ENCODE measurements at regions not wholly inside any gene's neighbourhood (a gene's known extent, or its start where the extent isn't known, plus 50 kb on each side); places are given as distances from the start of the nearest gene placed in this dataset.
"Not testable (repeated sequence)": the region's sequence is repeated elsewhere in the genome, so short reads cannot be mapped to it uniquely, and the experiment has no call there.

DNA sequence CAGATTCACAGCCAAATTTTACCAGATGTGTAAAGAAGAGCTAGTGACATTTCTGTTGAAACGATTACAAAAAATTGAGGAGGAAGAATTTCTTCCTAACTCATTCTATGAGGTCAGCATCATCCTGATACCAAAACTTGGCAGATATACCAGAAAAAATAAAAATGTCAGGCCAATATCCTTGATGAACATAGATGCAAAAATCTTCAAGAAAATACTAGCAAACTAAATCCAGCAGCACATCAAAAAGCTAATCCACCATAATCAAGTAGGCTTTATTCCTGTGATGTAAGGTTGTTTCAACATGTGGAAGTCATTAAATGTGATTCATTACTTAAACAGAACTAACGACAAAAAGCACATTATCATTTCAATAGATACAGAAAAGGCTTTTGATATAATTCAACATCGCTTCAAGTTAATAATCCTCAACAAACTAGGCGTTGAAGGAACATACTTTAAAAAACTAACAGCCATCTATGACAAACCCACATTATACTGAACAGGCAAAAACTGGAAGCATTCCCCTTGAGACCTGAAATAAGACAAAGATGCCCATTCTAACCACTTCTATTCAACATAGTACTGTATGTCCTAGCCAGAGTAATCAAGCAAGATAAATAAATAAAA, 807.7 kb upstream of the ZWINT start:
- DNase-seq (ENCODE audit: low spot score): no peak

- DNase-seq (ENCODE audit: low spot score): no peak
Measured at GRCh38 chr10:57165671-57166070, 804.6 kb upstream of the ZWINT start.

DNA sequence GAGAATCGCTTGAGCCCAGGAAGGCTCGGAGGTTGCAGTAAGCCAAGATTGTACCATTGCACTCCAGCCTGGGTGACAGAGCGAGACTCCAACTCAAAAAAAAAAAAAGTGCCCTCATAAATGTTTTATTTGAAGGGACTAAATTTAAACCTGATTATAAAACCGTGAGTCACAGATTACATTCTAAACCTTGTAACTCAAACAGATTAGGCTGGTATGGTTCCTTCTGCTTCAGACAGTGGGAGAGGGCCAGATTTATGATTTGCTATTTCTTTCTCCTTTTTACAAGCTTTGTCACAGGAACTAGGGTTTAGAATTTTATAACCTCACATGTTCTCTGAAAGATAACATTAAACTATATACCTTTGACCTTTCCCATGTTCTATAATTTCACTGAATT, 801.2 kb upstream of the ZWINT start:
- DNase-seq (ENCODE audit: low spot score): no peak

GRCh38 chr10:57161157-57161556, 800.1 kb upstream of the ZWINT start:
- DNase-seq (ENCODE audit: low spot score): no peak

GRCh38 chr10:57145548-57145947, 784.5 kb upstream of the ZWINT start:
- no peak for DNase-seq (ENCODE audit: low spot score)

- DNase-seq (ENCODE audit: low spot score): no peak
Measured at GRCh38 chr10:57142925-57143576, 782.0 kb upstream of the ZWINT start.

- DNase-seq (ENCODE audit: low spot score): no peak
Measured at GRCh38 chr10:57141708-57142107, 780.6 kb upstream of the ZWINT start.

DNA sequence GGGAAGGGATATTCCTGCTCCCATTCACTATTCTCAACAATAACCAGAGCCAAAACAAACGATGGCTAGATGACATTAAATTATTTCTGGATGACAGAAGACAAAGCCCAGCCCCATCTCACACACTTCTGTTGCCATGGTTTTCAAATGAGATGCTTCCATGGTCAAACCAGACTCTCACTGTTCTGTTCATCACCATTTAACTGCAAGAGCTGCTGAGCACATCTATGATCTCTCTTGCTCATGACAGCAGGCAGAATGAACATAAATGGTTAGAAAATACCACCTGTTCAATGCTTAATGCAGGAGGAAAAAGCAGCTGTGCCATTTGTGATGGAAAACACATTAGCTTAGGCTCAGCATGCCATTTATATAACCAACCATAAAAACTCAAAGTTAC, 758.6 kb upstream of the ZWINT start:
- DNase-seq (ENCODE audit: low spot score): no peak

GRCh38 chr10:57113545-57113944, 752.5 kb upstream of the ZWINT start:
- DNase-seq (ENCODE audit: low spot score): no peak

- no peak for DNase-seq (ENCODE audit: low spot score)
Measured at GRCh38 chr10:57102236-57102635, 741.2 kb upstream of the ZWINT start.

GRCh38 chr10:57098146-57098545, 737.1 kb upstream of the ZWINT start:
- no peak for DNase-seq (ENCODE audit: low spot score)

- no peak for DNase-seq (ENCODE audit: low spot score)
Measured at GRCh38 chr10:57096044-57096443, 735.0 kb upstream of the ZWINT start.

GRCh38 chr10:57094965-57095364, 733.9 kb upstream of the ZWINT start:
- no peak for DNase-seq (ENCODE audit: low spot score)

GRCh38 chr10:57094083-57094482, 733.0 kb upstream of the ZWINT start:
- no peak for DNase-seq (ENCODE audit: low spot score)

DNA sequence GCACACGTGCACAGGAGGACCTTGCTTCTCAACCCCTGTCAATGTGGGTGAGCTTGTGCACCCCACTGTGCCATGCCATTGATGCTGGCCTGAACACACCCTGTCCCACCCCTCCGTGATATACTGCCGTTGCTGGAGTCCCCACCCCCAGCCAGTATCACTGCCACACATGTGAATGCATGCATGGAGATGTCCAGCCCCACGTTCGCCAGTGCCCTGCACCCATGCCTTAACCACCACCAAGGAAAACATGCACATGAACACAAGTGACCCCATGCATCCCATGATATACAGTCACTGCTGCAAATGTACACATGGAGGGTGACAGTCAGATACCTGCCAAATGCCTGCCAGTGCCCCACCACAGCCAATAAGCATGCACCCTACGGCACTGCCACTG, 692.5 kb upstream of the ZWINT start:
- no peak for DNase-seq (ENCODE audit: low spot score)

GRCh38 chr10:57049096-57049495, 688.0 kb upstream of the ZWINT start:
- DNase-seq (ENCODE audit: low spot score): no peak

DNA sequence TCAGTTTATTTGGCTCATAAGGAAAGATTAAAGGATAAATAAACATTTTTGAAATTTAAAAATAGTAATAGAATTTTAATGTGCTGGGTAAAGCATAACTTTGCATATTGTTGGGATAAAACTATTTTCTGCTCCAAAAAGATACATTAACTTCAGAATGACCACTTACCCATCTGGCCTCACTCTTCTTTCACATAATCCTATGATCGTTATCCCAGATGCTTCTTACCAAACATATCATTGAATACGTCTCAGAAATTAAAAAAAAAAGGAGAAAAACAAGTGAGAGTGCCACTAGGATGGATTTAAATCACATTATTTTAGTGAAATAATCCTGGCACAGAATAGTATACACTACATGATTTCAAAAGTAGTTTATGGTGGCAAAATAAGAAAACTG, 677.5 kb upstream of the ZWINT start:
- DNase-seq (ENCODE audit: low spot score): no peak

GRCh38 chr10:57035310-57035709, 674.3 kb upstream of the ZWINT start:
- DNase-seq (ENCODE audit: low spot score): no peak

DNA sequence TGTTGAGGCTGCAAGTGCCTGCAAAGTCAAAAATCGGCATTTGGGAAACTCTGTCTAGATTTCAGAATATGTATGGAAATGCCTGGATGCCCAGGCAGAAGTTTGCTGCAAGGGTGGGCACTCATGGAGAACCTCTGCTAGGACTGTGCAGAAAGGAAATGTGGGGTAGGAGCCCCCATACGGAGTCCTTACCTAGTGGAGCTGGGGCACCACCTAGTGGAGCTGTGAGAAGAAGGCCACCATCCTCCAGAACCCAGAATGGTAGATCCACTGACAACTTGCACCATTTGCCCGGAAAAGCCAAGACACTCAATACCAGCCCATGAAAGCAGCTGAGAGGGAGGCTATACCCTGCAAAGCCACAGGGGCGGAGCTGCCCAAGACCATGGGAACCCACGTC, 671.2 kb upstream of the ZWINT start:
- not testable (repeated sequence) for DNase-seq (ENCODE audit: low spot score)

- no peak for DNase-seq (ENCODE audit: low spot score)
Measured at GRCh38 chr10:57031346-57031745, 670.3 kb upstream of the ZWINT start.

GRCh38 chr10:57026307-57026706, 665.2 kb upstream of the ZWINT start:
- no peak for DNase-seq (ENCODE audit: low spot score)

DNA sequence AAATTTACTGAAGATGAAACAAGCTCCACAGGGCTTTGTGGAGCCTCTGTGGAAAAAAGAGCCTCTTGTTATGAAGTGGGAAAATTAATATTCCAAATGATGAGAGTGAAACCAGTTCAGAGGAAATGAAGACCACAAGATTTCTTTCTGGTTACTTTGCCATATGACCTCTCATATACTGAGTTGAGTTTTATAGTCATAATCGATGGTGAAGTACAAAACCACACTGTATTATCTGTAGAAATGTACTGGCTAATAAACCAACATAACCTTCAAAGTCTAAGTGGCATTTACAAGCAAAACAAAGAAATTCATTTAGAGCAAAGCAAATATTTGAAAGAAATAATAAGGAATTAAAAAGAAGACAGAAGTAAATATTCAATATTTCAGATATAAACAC, 662.6 kb upstream of the ZWINT start:
- no peak for DNase-seq (ENCODE audit: low spot score)

DNA sequence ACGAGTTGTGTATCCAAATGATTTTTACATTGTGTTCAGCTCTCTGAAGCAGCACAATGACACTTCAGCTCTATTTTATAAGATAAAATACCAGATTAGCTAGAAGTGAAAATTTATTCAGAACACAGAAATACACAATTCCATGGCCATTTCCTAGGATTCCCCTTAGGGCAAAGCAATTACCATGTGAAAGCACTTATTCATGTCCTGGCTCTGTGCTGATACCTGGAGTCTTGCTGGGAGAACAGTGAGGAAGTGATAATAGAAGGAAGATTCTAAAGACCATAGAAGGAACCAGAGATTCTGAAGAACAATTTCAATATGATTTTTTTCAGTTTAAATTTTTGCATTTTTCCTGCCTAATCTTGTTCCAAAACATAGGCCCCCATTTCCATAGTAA, 657.4 kb upstream of the ZWINT start:
- DNase-seq (ENCODE audit: low spot score): no peak

- DNase-seq (ENCODE audit: low spot score): no peak
Measured at GRCh38 chr10:57017356-57018037, 656.4 kb upstream of the ZWINT start.
